HG03175 (cell line): ENCODE measurements at regions not wholly inside any gene's neighbourhood (a gene's known extent, or its start where the extent isn't known, plus 50 kb on each side); places are given as distances from the start of the nearest gene placed in this dataset.
"Not testable (repeated sequence)": the region's sequence is repeated elsewhere in the genome, so short reads cannot be mapped to it uniquely, and the experiment has no call there.

Experiments
- ATAC-seq: cut with Tn5 transposase; IDR thresholded peaks from one replicate; pipeline ENCODE4 v1.9.1; 2021; ENCODE audit warnings: mild to moderate bottlenecking, moderate library complexity; ENCODE audit not compliant: unreplicated experiment

GRCh38 chr4:187108845-187109244 lies 385.2 kb upstream of the FAT1 start:
- no peak for ATAC-seq

- no peak for ATAC-seq
These were observed 386.0 kb upstream of the FAT1 start for GRCh38 chr4:187109636-187110035.

DNA sequence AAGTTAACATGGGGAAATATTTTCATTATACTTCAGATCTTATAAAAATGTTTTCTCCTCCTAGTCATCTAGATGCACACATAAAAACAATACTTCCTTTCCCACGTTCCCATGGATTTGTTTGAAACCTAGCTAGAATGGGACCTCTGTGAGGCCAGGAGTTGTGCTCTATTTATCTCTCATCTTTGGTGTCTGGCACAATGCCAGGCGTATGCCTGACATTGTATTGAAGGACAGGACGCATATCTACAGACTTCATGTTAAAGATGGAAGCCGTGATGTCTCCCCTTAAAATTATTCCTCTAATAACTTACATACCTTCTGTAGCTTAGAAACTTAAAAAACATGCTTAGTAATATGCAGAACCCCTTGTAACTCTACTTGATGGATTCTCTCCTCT lies 394.5 kb upstream of the FAT1 start:
- no peak for ATAC-seq

DNA sequence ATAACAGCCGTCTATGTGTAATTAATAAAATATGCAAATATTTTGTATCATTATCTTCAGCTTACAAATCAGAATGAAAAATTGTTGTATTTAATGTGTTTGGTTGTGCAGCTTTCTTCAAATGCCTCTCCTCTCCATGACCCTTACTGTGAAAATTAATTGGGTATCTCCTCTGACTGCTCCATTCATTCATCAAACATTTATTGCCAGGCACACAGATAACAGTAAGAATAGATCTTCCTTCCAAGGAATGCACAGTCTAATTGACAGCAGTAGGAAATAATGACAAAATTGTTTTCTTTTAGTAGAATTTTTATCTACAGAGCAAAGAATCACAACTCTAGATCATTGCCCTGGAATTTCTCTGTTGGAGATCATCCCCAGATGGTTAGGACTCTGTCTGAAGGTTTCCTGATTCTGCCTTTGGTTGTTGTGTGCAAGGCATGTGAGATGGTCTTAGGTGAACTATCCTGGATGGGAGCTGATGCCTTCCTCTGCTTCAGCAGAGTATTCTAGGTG lies 395.0 kb upstream of the FAT1 start:
- ATAC-seq = no peak

DNA sequence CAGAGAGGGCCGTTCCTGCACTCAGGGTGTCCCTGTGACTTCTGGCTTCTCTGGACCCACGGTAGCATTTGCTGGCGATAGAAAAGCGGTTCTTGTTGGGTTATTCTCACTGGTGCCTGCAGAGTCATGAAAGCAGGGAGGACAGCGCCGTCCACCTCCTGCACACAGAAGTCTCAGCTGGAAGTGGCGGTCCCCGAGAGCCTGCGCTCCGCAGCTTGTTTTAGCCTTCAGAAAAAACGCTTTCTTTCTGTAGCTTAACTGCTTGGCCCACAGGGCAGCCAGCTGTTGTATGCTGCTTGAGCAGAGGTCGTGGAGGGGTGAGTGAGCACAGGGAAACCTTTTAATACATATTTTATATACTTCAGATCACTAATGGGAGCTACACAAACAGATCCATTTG lies 400.7 kb upstream of the FAT1 start:
- ATAC-seq = no peak

DNA sequence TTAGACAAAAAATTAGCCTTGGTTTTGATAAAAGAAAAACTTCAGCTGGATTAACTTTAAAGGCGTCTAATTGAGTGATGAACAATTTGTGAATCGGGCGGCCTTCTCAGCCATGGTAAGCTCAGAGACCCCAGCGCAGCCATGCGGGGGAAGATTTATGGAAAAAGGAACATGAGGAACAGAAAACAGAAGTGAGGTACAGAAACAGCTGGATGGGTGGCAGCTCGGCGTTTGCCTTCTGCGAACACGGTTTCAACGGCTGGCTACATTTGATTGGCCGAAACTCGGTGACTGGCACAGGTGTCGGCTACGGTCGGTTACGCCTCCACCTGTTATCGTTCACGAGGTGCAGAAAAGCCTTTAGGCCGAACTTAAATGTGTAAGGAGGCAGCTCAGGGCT lies 401.4 kb upstream of the FAT1 start:
- ATAC-seq = no peak

DNA sequence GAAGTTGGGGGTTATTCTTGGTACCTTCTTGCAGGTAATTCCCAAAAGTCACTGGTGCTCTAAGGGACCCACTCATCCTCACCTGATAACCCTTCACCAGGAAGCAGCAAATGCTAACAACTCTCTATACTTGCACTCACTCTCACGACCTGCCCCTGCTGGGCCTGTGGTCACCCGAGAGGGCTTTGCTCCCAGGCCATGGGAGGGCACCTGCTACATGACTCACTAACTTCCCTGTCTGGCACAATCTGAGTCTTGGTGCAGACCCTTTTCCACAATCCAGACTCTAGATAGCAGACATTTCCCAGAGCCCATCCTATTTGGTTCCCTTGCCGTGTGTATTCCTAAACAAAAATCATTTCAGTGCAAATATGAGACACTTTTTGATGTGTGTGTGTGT lies 403.8 kb upstream of the FAT1 start:
- ATAC-seq = no peak

GRCh38 chr4:187128222-187128621 lies 404.6 kb upstream of the FAT1 start:
- no peak for ATAC-seq

GRCh38 chr4:187128976-187129375 lies 405.3 kb upstream of the FAT1 start:
- ATAC-seq = no peak

GRCh38 chr4:187131826-187132225 lies 408.2 kb upstream of the FAT1 start:
- ATAC-seq = not testable (repeated sequence)

DNA sequence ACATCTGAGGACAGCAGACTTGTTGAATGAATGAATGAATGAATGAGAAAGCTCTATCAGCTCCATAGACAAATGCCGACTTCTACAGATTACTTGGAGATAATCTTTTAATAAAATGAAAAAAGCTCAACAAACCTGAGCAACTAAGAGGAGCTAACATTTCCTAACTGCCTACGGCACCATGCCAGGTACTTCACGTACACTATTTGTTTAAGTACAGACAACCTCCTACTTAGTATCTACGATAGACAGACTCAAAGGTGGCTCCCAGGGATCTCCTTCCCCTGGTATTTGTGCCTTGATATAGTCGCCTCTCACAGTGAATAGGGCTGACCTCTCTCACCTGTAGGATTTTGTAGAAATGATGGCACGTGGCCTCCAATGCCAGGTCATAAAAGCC lies 412.2 kb upstream of the FAT1 start:
- ATAC-seq = no peak

- ATAC-seq = no peak
These were observed 415.5 kb upstream of the FAT1 start for GRCh38 chr4:187139141-187139540.

DNA sequence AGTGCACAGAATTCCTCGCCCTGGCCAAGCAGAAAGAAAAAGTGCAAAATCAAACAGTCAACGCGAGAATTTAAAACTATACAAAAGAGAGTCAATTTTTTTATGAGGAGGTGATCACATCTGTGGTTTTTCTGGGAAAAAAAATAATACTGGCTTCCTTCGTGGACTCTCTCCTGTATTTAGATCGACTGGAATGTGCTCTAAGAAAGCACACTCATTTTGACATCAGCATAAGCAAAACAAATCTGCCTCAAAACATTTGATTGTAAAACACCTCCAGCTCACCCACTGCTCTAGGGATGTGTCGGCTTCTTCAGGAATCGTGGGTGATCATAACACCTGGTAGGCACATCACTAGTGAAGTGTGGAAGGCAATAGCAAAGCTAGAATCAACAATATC lies 417.4 kb upstream of the FAT1 start:
- ATAC-seq = no peak

- no peak for ATAC-seq
These were observed 425.7 kb upstream of the FAT1 start for GRCh38 chr4:187149229-187149945.

- ATAC-seq = no peak
These were observed 433.8 kb upstream of the FAT1 start for GRCh38 chr4:187157380-187157958.

- no peak for ATAC-seq
These were observed 434.3 kb upstream of the FAT1 start for GRCh38 chr4:187158003-187158402.

- no peak for ATAC-seq
These were observed 436.8 kb upstream of the FAT1 start for GRCh38 chr4:187160486-187160885.

DNA sequence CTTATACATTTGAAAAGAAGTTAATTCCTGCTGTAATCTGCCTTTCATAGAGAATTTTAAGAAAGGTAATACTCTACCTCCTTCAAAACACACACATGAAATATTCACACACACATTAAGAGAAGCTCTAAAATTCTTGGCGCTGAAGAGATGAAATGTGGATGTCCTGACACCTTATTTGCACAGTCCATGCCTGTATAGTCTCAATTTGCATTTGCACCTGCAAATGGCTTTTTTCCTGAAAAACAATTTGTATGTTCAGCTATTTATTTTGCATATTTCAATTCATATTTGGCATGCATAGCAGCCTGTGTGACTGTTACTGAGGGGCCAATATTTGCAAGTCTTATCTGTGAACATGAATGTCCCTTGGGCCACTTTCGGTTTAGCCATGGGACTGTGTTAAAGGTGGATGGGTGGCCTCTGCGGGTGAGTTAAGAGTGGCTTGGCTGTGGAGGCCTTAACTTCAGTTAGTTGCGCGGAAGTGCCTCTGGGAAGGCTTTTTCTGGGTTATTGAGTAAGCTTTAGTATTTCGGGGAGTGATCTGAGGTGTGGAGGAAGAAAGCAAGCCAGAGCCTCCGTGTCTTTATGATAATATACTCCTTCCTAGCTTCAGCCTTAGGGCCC lies 443.3 kb upstream of the FAT1 start:
- no peak for ATAC-seq

DNA sequence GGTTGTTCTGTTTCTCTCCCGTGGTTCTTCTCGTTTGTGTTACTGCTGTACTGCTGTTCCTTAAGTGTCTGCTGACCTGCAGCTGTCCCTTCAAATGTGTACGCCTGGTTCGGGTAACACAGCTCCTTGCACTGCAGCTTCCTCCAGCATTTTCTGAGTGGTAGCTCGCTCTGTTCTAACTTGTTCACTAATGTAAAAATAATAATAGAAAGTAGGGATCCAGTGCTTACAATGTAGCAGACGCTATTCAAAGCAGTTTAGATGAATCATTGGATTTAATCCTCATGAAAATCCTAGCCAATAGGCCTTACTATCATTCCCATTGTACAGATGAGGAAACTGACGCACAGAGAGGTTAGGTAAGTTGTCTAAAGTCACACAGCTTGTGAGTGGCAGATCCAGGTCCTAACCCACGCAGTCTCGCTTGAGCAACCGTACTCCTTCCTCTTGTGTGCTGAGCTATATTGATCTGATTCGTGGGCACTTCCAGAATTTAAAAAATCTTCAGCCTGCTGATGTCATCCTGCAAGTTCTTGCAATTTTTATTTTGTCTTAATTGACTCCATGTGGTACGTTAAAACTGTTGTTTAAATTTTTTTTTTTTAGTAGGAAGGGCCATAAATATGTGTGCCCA lies 448.2 kb upstream of the FAT1 start:
- ATAC-seq = no peak

DNA sequence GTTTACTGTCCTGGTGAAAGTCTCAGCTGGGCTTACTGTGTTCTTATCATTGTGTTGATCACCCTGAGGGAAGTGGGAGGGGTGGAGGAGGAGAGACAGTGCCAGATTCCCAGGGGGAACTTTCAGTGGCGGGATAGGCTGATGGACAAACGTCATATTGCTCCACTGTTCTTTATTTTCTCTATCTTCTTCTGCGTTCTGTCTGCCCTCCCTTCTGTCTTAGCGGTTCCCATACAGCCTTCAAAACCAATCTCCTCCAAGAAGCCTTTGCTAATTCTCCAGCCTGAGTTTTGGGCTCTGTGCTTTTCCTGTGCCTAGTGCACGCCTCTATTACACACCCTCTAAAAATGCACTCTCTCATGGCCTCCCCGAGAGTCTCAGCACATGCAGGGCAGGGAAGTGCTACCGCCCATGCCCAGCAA lies 448.7 kb upstream of the FAT1 start:
- no peak for ATAC-seq

GRCh38 chr4:187174749-187175148 lies 451.1 kb upstream of the FAT1 start:
- no peak for ATAC-seq

DNA sequence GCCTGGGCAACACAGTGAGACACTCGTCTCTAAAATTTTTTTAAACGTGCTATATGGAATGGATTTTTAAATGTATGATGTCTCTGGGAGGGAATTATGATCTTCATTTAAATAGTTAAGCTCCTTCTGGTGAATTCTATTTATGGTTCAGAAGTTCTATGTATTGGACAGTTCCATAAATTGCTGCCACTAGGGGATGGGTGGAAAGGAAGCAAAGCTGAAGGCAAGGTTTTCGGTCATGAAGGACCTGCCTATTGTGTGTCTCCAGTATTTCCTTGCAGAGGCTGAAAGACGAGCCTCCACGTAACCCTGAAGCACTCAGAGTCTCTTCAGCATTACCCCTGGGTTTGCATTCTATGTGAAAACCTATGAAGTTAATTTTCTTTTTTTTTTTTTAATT lies 451.5 kb upstream of the FAT1 start:
- ATAC-seq = no peak
